Neural progenitor cell (in vitro differentiated cells): ENCODE measurements at regions not wholly inside any gene's neighbourhood (a gene's known extent, or its start where the extent isn't known, plus 50 kb on each side); places are given as distances from the start of the nearest gene placed in this dataset.

Source experiments
- DNase-seq: peaks from one replicate; pipeline ENCODE4 v3.0.0-alpha.2; 2016; ENCODE audit warnings: low spot score
- H2AFZ ChIP-seq: fragments of 200-600 bp; sonication (generic); replicated peaks from 2 replicates; pipeline ENCODE4 v1.6.1; 2016; ENCODE audit warnings: antibody characterized with exemption
- H3F3A ChIP-seq: fragments of 200-600 bp; sonication (generic); 2 replicates; pipeline ENCODE4 v1.6.1; 2016; ENCODE audit warnings: antibody characterized with exemption, low read depth
- H3K27ac ChIP-seq: fragments of 200-600 bp; sonication (generic); 2 replicates; pipeline ENCODE4 v1.5.1; 2016; ENCODE audit warnings: mild to moderate bottlenecking
- H3K27me3 ChIP-seq: fragments of 200-600 bp; sonication (generic); 2 replicates; pipeline ENCODE4 v1.6.1; 2016; ENCODE audit warnings: mild to moderate bottlenecking, moderate library complexity
- H3K36me3 ChIP-seq: fragments of 200-600 bp; sonication (generic); 2 replicates; pipeline ENCODE4 v1.5.1; 2016
- H3K4me1 ChIP-seq: fragments of 200-600 bp; sonication (generic); 2 replicates; pipeline ENCODE4 v1.6.1; 2016; ENCODE audit warnings: mixed run types
- H3K4me2 ChIP-seq: fragments of 200-600 bp; sonication (generic); 2 replicates; pipeline ENCODE4 v1.6.1; 2016
- H3K4me3 ChIP-seq: fragments of 200-600 bp; sonication (generic); 2 replicates; pipeline ENCODE4 v1.5.1; 2016
- H3K79me2 ChIP-seq: fragments of 200-600 bp; sonication (generic); 2 replicates; pipeline ENCODE4 v1.6.1; 2016; ENCODE audit warnings: low read depth
- H3K9ac ChIP-seq: fragments of 200-600 bp; sonication (generic); 2 replicates; pipeline ENCODE4 v1.6.1; 2016
- H3K9me3 ChIP-seq: fragments of 200-600 bp; sonication (generic); 2 replicates; pipeline ENCODE4 v1.5.1; 2016; ENCODE audit warnings: low read depth
- H4K20me1 ChIP-seq: fragments of 200-600 bp; sonication (generic); 2 replicates; pipeline ENCODE4 v1.6.1; 2016; ENCODE audit warnings: low read depth
- H3K27ac Mint-ChIP-seq: 3 replicates; pipeline ENCODE4 v1.8.0; 2021; ENCODE audit warnings: mixed read lengths
- H3K27me3 Mint-ChIP-seq: 2 replicates; pipeline ENCODE4 v1.8.0; 2022; ENCODE audit warnings: low read depth, mild to moderate bottlenecking, inconsistent platforms, moderate library complexity, mixed read lengths; ENCODE audit not compliant: insufficient read depth
- H3K36me3 Mint-ChIP-seq: 3 replicates; pipeline ENCODE4 v1.8.0; 2021; ENCODE audit warnings: mixed read lengths
- H3K4me1 Mint-ChIP-seq: 3 replicates; pipeline ENCODE4 v1.8.0; 2021; ENCODE audit warnings: mixed read lengths
- H3K4me3 Mint-ChIP-seq: 3 replicates; pipeline ENCODE4 v1.8.0; 2021; ENCODE audit warnings: mild to moderate bottlenecking, moderate library complexity, mixed read lengths
- H3K9me3 Mint-ChIP-seq: 3 replicates; pipeline ENCODE4 v1.8.0; 2020; ENCODE audit warnings: mixed read lengths
- CTCF ChIP-seq: fragments of 200-600 bp; sonication (generic); IDR thresholded peaks from 2 replicates; pipeline ENCODE4 v1.5.1; 2017; ENCODE audit warnings: antibody characterized with exemption, mild to moderate bottlenecking
- EZH2 ChIP-seq: fragments of 200-600 bp; sonication (generic); IDR thresholded peaks from 2 replicates; pipeline ENCODE4 v1.6.1; 2017; ENCODE audit warnings: antibody characterized with exemption, mild to moderate bottlenecking, moderate library complexity
- EZH2phosphoT487 ChIP-seq: fragments of 200-600 bp; sonication (generic); IDR thresholded peaks from 2 replicates; pipeline ENCODE4 v1.6.1; 2017; ENCODE audit warnings: antibody characterized with exemption

- Histone ChIP-seq H2AFZ (no peak overlapping the region), H3K4me3 (no peak overlapping the region), H3F3A (no peaks in the 10 kb centered on the region), H3K4me1 (peaks cover 6% of the 10 kb centered on the region), H3K27me3 (peaks cover 16% of the 10 kb centered on the region), H3K9ac (no peak overlapping the region), H4K20me1 (no peaks in the 10 kb centered on the region), H3K27ac (no peak overlapping the region), H3K9me3 (no peaks in the 10 kb centered on the region), H3K36me3 (no peaks in the 10 kb centered on the region), H3K4me2 (no peak overlapping the region), H3K79me2 (no peaks in the 10 kb centered on the region)
- no peaks in the 10 kb centered on the region for H3K36me3 Mint-ChIP-seq
- H3K27ac Mint-ChIP-seq, result no peak overlapping the region
- no peaks in the 10 kb centered on the region for H3K9me3 Mint-ChIP-seq
- TF ChIP-seq EZH2 (no peak), CTCF (peak; percentile 37), EZH2phosphoT487 (no peak)
- no peak overlapping the region for H3K4me3 Mint-ChIP-seq
- no peaks in the 10 kb centered on the region for H3K4me1 Mint-ChIP-seq
- no peak for DNase-seq
- no peaks in the 10 kb centered on the region for H3K27me3 Mint-ChIP-seq
These were observed 260.1 kb upstream of the OR4E1 start for GRCh38 chr14:21933681-21934080.

- peak; percentile 10 for DNase-seq
- H3K27ac ChIP-seq, result no peak overlapping the region
- no peaks in the 10 kb centered on the region for H3K9me3 ChIP-seq
- no peaks in the 10 kb centered on the region for H3F3A ChIP-seq
- TF ChIP-seq CTCF, result peak; percentile 28
- TF ChIP-seq EZH2phosphoT487, result no peak
- H3K36me3 ChIP-seq, result no peaks in the 10 kb centered on the region
- H3K9ac ChIP-seq, result no peak overlapping the region
- H3K4me3 ChIP-seq, result no peak overlapping the region
- Mint-ChIP-seq H3K4me3 (no peak overlapping the region), H3K36me3 (no peaks in the 10 kb centered on the region), H3K27me3 (no peaks in the 10 kb centered on the region), H3K9me3 (no peaks in the 10 kb centered on the region), H3K4me1 (no peaks in the 10 kb centered on the region), H3K27ac (no peak overlapping the region)
- no peaks in the 10 kb centered on the region for H3K79me2 ChIP-seq
- H3K4me1 ChIP-seq, result no peaks in the 10 kb centered on the region
- H3K4me2 ChIP-seq, result no peak overlapping the region
- peaks cover 37% of the 10 kb centered on the region for H3K27me3 ChIP-seq
- H2AFZ ChIP-seq, result no peak overlapping the region
- H4K20me1 ChIP-seq, result no peaks in the 10 kb centered on the region
These were observed 250.9 kb upstream of the OR4E1 start for GRCh38 chr14:21924479-21924878.

- Mint-ChIP-seq H3K4me3 (no peak overlapping the region), H3K27me3 (no peaks in the 10 kb centered on the region)
- H4K20me1 ChIP-seq, result no peaks in the 10 kb centered on the region
These were observed 250.2 kb upstream of the OR4E1 start for GRCh38 chr14:21923820-21924219.

More at GRCh38 chr14:21923820-21924219, 250.2 kb upstream of the OR4E1 start:
- Histone ChIP-seq H3K9me3 (no peaks in the 10 kb centered on the region), H3K4me3 (no peak overlapping the region), H3K27me3 (peaks cover 44% of the 10 kb centered on the region), H3F3A (no peaks in the 10 kb centered on the region), H3K27ac (no peak overlapping the region), H3K79me2 (no peaks in the 10 kb centered on the region), H3K4me1 (no peaks in the 10 kb centered on the region), H3K9ac (no peak overlapping the region), H2AFZ (no peak overlapping the region), H3K4me2 (no peak overlapping the region), H3K36me3 (no peaks in the 10 kb centered on the region)
- no peaks in the 10 kb centered on the region for H3K9me3 Mint-ChIP-seq
- H3K27ac Mint-ChIP-seq, result no peak overlapping the region
- H3K36me3 Mint-ChIP-seq, result no peaks in the 10 kb centered on the region
- no peak for TF ChIP-seq CTCF
- TF ChIP-seq EZH2phosphoT487, result no peak
- TF ChIP-seq EZH2, result no peak
- DNase-seq, result no peak
- no peaks in the 10 kb centered on the region for H3K4me1 Mint-ChIP-seq
